ENCODE measurements at regions not wholly inside any gene's neighbourhood (a gene's known extent, or its start where the extent isn't known, plus 50 kb on each side); places are given as distances from the start of the nearest gene placed in this dataset.
"Not testable (repeated sequence)": the region's sequence is repeated elsewhere in the genome, so short reads cannot be mapped to it uniquely, and the experiment has no call there.

DNA sequence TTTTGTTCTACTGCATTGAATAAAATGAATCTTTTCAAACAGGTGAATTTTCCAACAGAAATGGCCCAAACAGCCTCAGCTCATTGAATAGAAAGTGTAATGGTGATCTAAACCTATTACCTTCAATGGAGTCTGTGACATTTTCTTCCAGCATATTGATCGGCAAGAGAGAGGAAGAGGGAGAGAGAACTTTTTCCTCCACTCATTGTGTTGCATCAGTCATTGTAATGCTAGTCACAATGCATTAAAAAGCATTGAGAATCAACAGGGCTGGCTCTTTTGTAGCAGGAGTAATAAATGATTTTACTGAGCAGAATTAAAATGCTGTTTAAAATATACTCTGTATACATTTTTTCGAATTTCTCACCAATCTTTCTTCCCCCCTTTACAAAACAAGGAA is 1794.5 kb upstream of the CELF4 start:
- no peak for DNase-seq

- no peak for DNase-seq
Observed at GRCh38 chr18:39359636-39360035, 1794.0 kb upstream of the CELF4 start.

DNA sequence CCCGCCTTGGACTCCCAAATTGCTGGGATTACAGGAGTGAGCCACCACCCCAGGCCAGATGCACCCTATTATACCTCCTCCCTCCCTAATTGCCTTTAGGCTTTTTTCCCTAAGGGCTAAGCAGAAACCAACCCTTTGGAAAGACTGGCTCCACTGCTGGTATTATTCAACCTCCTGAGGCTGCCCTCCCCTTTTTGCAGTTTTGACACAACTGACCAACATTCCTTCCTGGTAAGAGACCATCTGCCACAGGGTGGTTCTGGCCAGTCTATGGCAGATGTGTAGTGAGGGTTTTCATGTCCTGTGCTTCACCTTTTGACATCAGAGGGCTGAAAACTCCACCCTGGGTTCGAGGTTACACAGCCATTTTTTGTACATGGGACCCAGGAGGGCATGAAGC is 1785.3 kb upstream of the CELF4 start:
- DNase-seq: no peak

GRCh38 chr18:39349801-39350200 is 1784.2 kb upstream of the CELF4 start:
- no peak for DNase-seq

DNA sequence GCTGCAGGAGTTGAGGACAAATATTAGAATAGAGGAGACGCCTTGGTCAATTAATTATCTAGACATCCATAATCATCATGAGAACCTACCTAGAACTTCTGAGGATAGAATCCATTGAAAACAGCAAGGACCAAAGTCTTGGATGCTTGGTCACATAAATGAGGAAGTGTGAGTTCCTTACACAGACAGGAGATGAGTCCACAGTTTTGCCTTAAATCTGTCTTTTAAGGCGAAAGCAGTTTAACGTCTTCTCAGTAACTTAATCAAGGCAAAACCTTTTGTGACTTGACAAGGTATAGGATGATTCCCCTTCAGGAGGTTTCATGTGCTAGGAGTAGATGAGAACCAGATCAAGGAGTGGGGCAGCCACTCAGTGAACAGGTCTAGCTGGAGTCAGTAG is 1783.2 kb upstream of the CELF4 start:
- no peak for DNase-seq

- no peak for DNase-seq
Observed at GRCh38 chr18:39347701-39348100, 1782.1 kb upstream of the CELF4 start.

- DNase-seq: no peak
Observed at GRCh38 chr18:39346916-39347315, 1781.3 kb upstream of the CELF4 start.

- DNase-seq: peak; percentile 2
Observed at GRCh38 chr18:39345321-39345720, 1779.7 kb upstream of the CELF4 start.

GRCh38 chr18:39344487-39344886 is 1778.9 kb upstream of the CELF4 start:
- no peak for DNase-seq

DNA sequence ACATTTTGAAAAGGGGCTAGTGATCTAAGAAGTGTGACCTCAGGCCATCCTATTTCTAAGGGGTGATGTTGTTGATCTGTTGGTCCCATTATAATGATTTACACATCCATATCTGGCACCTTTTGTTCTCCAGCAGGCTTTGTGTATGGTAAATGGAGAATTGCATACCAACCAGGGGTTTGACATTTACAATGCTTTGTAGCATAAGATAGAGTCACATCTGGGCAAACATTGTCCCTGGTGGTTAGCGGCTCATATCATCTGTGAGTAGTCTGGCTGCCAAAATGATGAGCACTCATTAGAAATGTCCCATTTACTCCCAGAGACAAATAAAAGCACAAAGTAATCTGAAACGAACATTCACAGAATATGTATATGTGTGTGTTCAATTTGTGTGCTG is 1775.5 kb upstream of the CELF4 start:
- DNase-seq: no peak

GRCh38 chr18:39340418-39340817 is 1774.8 kb upstream of the CELF4 start:
- no peak for DNase-seq

DNA sequence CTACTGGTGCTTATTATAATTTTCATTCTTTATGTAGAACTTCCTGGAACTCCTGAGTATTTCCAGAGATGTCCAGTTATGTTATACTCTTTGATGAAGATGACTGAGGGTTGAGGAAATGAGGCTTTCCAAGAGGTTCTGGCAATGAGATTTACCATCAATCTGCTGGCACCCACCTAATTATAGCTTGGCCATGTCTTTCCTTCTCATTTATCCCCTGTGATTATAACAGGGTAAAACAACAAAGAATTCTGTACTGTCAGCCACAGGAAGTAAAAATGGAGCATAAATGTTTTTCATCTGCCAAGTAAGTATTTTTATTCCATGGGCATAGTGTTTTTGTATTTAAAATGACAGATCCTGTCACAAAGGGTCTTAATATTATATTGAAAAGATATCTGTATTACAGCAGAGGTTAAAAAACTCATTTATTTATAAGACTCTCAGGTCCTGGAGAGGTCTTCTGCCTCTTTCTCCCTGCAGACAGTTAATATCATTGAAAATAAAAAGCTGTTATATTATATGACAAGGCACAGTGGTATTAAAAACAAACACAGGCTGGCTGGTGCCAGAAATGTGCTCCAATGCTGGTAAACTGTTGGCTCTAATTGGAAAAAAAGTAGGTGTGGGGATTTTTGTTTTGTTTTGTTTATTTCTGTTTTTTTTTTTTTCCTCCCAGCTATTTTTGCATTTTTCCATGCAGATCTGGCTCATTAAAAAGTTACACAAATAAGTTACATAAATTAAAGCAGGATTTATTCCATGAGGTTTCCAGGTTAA is 1764.1 kb upstream of the CELF4 start:
- DNase-seq: no peak

GRCh38 chr18:39326772-39327171 is 1761.2 kb upstream of the CELF4 start:
- no peak for DNase-seq

- no peak for DNase-seq
Observed at GRCh38 chr18:39325973-39326372, 1760.4 kb upstream of the CELF4 start.

DNA sequence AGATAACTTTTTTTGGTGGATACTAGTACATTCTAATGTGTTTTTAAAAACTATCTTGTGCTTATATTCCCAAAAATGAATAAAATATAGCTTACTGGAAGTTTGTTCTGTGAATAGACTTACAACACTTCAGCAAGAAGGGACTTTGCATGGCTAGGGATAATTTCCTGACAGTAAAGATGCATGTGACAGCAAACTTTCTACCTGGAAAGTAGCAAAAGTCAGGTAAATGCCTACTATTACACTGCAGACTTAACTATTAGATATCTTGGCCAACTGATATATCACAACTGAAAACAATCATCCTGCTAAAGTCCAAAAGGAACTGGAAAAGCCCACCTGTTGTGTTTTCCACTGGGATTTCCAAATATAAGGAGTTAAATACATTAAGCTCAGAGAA is 1753.5 kb upstream of the CELF4 start:
- no peak for DNase-seq

- no peak for DNase-seq
Observed at GRCh38 chr18:39318462-39318861, 1752.9 kb upstream of the CELF4 start.

DNA sequence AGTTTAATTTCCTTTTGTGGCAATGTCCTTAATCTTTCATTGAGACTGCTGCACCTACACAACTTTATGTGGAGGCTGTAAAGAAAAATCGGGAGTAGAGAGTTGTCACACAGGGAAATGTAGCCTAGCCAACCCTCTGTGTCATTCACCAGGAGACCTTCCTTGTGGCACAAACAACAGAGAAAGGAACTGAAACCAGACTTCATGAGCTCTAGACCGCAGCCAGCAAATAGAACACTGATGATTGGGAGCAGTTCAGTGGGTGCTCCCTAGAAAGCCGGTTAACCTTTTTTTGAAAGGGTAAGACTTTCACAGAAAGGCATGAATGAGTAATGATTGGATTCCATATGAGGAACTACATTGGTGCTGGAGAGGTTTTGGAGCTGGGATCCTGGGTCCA is 1752.4 kb upstream of the CELF4 start:
- DNase-seq: no peak

- DNase-seq: no peak
Observed at GRCh38 chr18:39314595-39314994, 1749.0 kb upstream of the CELF4 start.

DNA sequence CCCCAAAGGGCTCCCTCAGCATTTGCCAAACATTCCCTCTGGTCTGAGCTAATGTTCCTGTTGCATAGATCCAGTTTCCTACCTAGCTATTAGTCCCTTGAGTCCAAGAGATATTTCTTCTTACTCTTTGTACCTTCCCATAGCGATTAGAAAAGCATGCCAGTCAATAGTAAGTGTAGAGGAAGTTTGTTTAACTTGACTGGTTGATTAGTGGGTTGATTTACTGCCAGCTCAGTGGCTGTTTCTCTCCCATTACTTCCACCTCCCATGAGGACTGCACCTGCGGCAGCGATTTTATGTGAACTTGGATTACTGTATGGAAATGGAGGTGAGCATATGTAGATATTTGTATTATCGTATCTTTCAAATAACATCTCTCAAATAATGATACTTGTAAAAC is 1748.4 kb upstream of the CELF4 start:
- no peak for DNase-seq

DNA sequence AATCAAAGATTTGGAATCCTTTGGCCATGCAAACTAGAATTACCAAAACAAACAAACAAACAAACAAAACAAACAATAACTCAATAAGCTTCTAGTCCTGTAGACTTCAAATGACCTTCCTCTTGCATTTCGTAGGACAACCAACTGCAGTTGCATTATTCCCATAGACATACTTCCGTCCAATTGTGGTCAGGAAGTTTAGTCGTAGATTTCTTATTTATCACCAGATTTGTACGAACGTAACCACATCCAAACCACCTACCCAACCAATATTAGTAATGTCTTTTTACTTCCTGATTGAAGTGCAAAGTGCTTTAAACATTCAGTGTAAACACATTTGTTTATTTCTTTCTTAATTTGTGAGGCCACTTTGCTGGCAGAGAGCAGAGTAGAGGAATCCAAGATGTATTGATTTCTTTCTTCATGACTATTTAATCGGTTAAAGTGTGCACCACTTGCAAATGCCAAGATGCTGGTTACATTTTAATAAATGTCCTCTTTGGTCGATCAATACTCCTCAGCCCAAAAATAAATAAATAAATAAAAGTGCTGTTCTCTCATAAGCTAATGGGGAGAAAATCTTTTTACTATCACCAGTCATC is 1745.6 kb upstream of the CELF4 start:
- DNase-seq: no peak

DNA sequence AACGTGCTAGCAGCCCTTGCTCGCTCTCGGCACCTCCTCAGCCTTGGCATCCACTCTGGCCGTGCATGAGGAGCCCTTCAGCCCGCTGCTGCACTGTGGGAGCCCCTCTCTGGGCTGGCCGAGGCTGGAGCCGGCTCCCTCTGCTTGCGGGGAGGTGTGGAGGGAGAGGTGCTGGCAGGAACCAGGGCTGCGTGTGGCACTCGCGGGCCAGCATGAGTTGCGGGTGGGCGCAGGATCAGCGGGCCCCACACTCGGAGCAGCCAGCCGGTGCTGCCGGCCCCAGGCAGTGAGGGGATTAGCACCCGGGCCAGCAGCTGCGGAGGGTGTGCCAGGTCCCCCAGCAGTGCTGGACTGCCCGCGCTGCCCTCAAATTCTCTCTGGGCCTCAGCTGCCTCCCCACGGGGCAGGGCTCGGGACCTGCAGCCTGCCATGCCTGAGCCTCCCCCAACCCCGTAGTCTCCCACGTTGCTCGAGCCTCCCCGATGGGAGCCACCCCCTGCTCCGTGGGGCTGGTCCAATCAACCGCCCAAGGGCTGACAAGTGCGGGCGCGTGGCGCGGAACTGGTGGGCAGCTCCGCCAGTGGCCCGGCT is 1743.4 kb upstream of the CELF4 start:
- DNase-seq: not testable (repeated sequence)

DNA sequence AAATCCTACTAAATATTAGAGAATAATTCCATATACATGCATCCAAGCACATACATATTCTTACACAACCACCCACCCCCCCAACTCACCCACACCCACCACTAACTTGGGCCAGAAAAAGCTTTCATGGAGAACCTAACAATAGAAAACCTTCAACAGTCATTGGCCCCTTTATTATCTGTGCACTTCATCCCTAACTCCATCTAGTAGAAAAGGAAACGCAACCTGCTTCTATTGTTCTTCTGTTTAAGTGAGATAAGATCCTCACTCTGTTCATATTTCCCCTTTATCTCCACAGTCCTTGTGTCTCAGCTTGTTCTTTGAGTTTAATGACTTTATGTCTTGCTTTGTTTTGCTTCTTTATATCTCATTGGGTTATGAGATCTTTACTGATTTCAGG is 1740.2 kb upstream of the CELF4 start:
- DNase-seq: no peak

- no peak for DNase-seq
Observed at GRCh38 chr18:39302481-39302880, 1736.9 kb upstream of the CELF4 start.

DNA sequence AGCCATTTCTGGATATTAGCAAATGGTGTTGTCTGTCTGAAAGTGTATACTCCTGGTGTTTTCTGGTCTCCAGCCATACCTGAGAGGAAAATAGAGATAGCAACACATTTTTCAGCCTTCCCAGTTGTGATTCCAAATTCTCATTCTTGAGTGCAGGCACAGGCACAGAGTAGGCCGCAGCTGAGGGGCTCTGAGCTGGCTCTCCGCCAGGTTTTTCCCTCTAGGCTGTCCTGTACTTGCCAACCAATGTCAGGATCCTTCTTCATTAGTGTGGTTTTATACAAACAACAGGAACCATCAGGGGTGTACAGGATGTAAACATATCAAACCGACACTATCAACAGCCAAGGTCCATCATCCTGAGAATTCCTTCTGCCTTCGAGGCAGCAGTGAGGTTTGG is 1733.6 kb upstream of the CELF4 start:
- no peak for DNase-seq

DNA sequence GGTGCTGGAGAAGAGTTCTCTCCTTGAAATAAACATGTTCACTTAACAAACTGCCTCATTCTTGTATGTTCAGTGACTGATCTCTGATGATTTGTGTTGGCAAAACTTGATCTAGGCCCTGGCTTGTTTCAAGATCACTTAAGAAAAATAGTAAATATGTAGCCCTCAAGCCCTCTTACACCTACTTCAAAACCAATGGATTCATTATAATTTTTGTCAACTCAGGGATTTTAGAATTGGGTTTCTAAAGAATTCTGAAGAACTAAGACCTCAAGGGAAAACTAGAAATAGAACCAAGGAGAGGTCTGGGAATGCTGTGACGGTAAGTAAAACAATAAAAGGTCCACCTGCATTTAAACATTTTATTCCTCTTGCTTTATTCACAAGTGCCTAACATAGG is 1731.6 kb upstream of the CELF4 start:
- no peak for DNase-seq
